ENCODE measurements at regions not wholly inside any gene's neighbourhood (a gene's known extent, or its start where the extent isn't known, plus 50 kb on each side); places are given as distances from the start of the nearest gene placed in this dataset.

DNA sequence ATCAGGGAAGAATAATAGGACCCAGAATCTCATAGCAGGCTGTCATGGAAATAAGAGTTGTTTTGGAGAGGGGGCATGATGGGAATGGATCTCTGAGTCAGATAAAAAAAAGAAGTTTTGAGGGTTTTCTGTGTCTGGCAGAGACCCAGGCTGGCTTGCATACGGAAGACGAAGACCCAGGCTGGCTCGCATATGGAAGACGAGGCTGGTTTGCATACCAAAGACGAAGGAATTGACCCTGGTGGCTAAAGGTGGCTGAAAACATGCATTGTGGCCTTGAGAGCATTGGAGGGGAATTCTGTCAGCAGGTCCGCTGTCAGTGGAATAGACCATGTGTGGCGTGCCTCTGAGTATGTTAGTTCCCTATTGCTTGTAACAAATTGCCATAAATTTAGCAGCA is 335.1 kb downstream of the BTBD3 start:
- ChIA-PET CTCF (interaction anchor here (0.6 kb wide), 1 partner anchor 76 kb away, joined by 5 read pairs; no protein-coding TSS in a partner anchor), POLR2A (no interaction called here)
- DNase-seq (ENCODE audit: extremely low spot score) = no peak
- no peak for TF ChIP-seq L3MBTL2 (conservative IDR thresholded peaks at IDR 0.05)
- no peak for TF ChIP-seq ELF4 (IDR thresholded peaks at IDR 0.05)
- TF ChIP-seq TARDBP (IDR thresholded peaks at IDR 0.05) = no peak
- TF ChIP-seq CTBP1 (IDR thresholded peaks at IDR 0.05; ENCODE audit: borderline replicate concordance) = no peak
- no peak for TF ChIP-seq LEF1 (IDR thresholded peaks at IDR 0.05; ENCODE audit: borderline replicate concordance)
- no peak for TF ChIP-seq ZNF384 (IDR thresholded peaks at IDR 0.05)
- TF ChIP-seq HDGF (IDR thresholded peaks at IDR 0.05; ENCODE audit: borderline replicate concordance) = no peak

GRCh38 chr20:12255461-12255970 is 337.8 kb downstream of the BTBD3 start:
- DNase-seq (ENCODE audit: extremely low spot score) = no peak
- CTCF ChIA-PET = no interaction called here
- TF ChIP-seq HDGF (IDR thresholded peaks at IDR 0.05; ENCODE audit: borderline replicate concordance) (no peak), NFRKB (IDR thresholded peaks at IDR 0.05) (no peak), LEF1 (IDR thresholded peaks at IDR 0.05; ENCODE audit: borderline replicate concordance) (no peak), CTBP1 (IDR thresholded peaks at IDR 0.05; ENCODE audit: borderline replicate concordance) (no peak), SUZ12 (IDR thresholded peaks at IDR 0.05) (no peak), BHLHE40 (IDR thresholded peaks at IDR 0.05; ENCODE audit: borderline replicate concordance) (no peak), PKNOX1 (IDR thresholded peaks at IDR 0.05) (no peak), ELF4 (IDR thresholded peaks at IDR 0.05) (no peak), TARDBP (IDR thresholded peaks at IDR 0.05) (no peak), ZNF384 (IDR thresholded peaks at IDR 0.05) (no peak), FOXK2 (IDR thresholded peaks at IDR 0.05) (no peak), ARNT (IDR thresholded peaks at IDR 0.05) (no peak), SP1 (IDR thresholded peaks at IDR 0.05) (no peak), FOXM1 (IDR thresholded peaks at IDR 0.05; ENCODE audit: borderline replicate concordance) (no peak)
- POLR2A ChIA-PET = no interaction called here

GRCh38 chr20:12256806-12257205 is 339.1 kb downstream of the BTBD3 start:
- CTCF ChIA-PET = no interaction called here
- no peak for DNase-seq (ENCODE audit: extremely low spot score)
- POLR2A ChIA-PET = no interaction called here
- no peak for TF ChIP-seq CTBP1 (IDR thresholded peaks at IDR 0.05; ENCODE audit: borderline replicate concordance)

DNA sequence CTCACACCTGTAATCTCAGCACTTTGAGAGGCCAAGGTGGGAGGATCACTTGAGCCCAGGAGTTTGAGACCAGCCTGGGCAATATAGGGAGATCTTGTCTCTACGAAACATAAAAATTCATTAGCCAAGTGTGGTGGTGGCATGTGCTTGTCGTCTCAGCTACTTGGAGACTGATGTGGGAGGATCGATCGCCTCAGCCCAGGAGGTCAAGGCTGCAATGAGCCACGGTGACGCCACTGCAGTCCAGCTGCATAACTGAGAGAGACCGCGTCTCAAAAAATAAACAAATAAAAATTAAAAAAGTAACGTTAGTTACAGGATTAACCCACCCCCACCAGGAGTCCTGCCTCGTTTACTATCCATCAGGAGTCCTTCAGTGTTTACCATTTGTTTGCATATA is 345.1 kb downstream of the BTBD3 start:
- CTCF ChIA-PET = no interaction called here
- POLR2A ChIA-PET = interaction anchor here (0.7 kb wide), 1 partner anchor 48 kb away, joined by 3 read pairs; no protein-coding TSS in a partner anchor
- DNase-seq (ENCODE audit: extremely low spot score) = no peak
- no peak for TF ChIP-seq ARNT (IDR thresholded peaks at IDR 0.05)
- TF ChIP-seq SP1 (IDR thresholded peaks at IDR 0.05) = no peak
- TF ChIP-seq TARDBP (IDR thresholded peaks at IDR 0.05) = no peak
- no peak for TF ChIP-seq PKNOX1 (IDR thresholded peaks at IDR 0.05)
- TF ChIP-seq CTBP1 (IDR thresholded peaks at IDR 0.05; ENCODE audit: borderline replicate concordance) = no peak
- no peak for TF ChIP-seq FOXK2 (IDR thresholded peaks at IDR 0.05)
- no peak for TF ChIP-seq LEF1 (IDR thresholded peaks at IDR 0.05; ENCODE audit: borderline replicate concordance)
- TF ChIP-seq FOXM1 (IDR thresholded peaks at IDR 0.05; ENCODE audit: borderline replicate concordance) = no peak

- CTCF ChIA-PET = no interaction called here
These were observed 347.0 kb downstream of the BTBD3 start for GRCh38 chr20:12264711-12265110.

DNA sequence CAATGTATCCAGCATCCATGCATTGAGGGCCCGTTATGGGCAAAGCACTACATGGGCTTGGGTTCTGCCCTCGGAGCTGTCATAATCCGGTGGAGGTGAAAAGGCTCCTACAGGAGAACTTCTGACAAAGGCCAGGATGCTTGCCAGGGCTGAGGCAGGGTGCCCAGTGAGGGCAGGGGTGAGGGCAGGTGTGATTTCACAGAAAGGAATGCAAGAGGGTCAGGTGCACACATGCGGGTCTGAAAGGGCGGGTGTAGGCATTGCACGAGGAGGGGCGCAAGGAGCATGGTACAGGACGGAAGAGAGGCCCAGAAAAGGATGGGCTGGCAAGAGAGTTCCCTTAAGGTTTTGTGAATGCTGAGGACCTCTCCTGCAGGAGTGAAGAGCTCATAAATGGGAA is 348.0 kb downstream of the BTBD3 start:
- DNase-seq (ENCODE audit: extremely low spot score) = no peak
- CTCF ChIA-PET = interaction anchor here (0.6 kb wide), 1 partner anchor 1308 kb away, joined by 4 read pairs; no protein-coding TSS in a partner anchor
- POLR2A ChIA-PET = no interaction called here
- TF ChIP-seq L3MBTL2 (conservative IDR thresholded peaks at IDR 0.05) = no peak
- TF ChIP-seq LEF1 (IDR thresholded peaks at IDR 0.05; ENCODE audit: borderline replicate concordance) = no peak
- TF ChIP-seq NFRKB (IDR thresholded peaks at IDR 0.05) = no peak
- no peak for TF ChIP-seq FOXA1 (IDR thresholded peaks at IDR 0.05)
- TF ChIP-seq TARDBP (IDR thresholded peaks at IDR 0.05) = no peak
- TF ChIP-seq CTBP1 (IDR thresholded peaks at IDR 0.05; ENCODE audit: borderline replicate concordance) = no peak
- TF ChIP-seq FOXM1 (IDR thresholded peaks at IDR 0.05; ENCODE audit: borderline replicate concordance) = no peak
- TF ChIP-seq SUZ12 (IDR thresholded peaks at IDR 0.05) = no peak
- no peak for TF ChIP-seq FOXK2 (IDR thresholded peaks at IDR 0.05)
- no peak for TF ChIP-seq HDGF (IDR thresholded peaks at IDR 0.05; ENCODE audit: borderline replicate concordance)
- no peak for TF ChIP-seq BHLHE40 (IDR thresholded peaks at IDR 0.05; ENCODE audit: borderline replicate concordance)
- no peak for TF ChIP-seq SP1 (IDR thresholded peaks at IDR 0.05)
- TF ChIP-seq ZNF384 (IDR thresholded peaks at IDR 0.05) = no peak
- no peak for TF ChIP-seq PKNOX1 (IDR thresholded peaks at IDR 0.05)
- TF ChIP-seq ELF4 (IDR thresholded peaks at IDR 0.05) = no peak
- no peak for TF ChIP-seq ARNT (IDR thresholded peaks at IDR 0.05)

More at GRCh38 chr20:12264711-12265110, 347.0 kb downstream of the BTBD3 start:
- POLR2A ChIA-PET = no interaction called here
- DNase-seq (ENCODE audit: extremely low spot score) = no peak
- TF ChIP-seq FOXA1 (IDR thresholded peaks at IDR 0.05) (no peak), FOXK2 (IDR thresholded peaks at IDR 0.05) (no peak), BHLHE40 (IDR thresholded peaks at IDR 0.05; ENCODE audit: borderline replicate concordance) (no peak), ARNT (IDR thresholded peaks at IDR 0.05) (no peak), SUZ12 (IDR thresholded peaks at IDR 0.05) (no peak), HDGF (IDR thresholded peaks at IDR 0.05; ENCODE audit: borderline replicate concordance) (no peak), LEF1 (IDR thresholded peaks at IDR 0.05; ENCODE audit: borderline replicate concordance) (no peak), CTBP1 (IDR thresholded peaks at IDR 0.05; ENCODE audit: borderline replicate concordance) (no peak), NFRKB (IDR thresholded peaks at IDR 0.05) (no peak), ELF4 (IDR thresholded peaks at IDR 0.05) (no peak)

Measured in HEK293T (cell line).